Smooth muscle cell (in vitro differentiated cells): ENCODE measurements at regions not wholly inside any gene's neighbourhood (a gene's known extent, or its start where the extent isn't known, plus 50 kb on each side); places are given as distances from the start of the nearest gene placed in this dataset.

Experiments used
- DNase-seq: peaks from one replicate; lab custom pipeline; 2025; ENCODE audit not compliant: unreplicated experiment; lab: John Stamatoyannopoulos, UW
- H2AFZ ChIP-seq: fragments of 200-600 bp; sonication (generic); 2 replicates; pipeline ENCODE4 v1.6.0; 2016; ENCODE audit warnings: antibody characterized with exemption, low read depth, mild to moderate bottlenecking
- H3F3A ChIP-seq: fragments of 200-600 bp; sonication (generic); 2 replicates; pipeline ENCODE4 v1.6.0; 2017; ENCODE audit warnings: antibody characterized with exemption, low read depth
- H3K27ac ChIP-seq: fragments of 200-600 bp; sonication (generic); 2 replicates; pipeline ENCODE4 v1.5.1; 2016; ENCODE audit warnings: low read depth, mild to moderate bottlenecking
- H3K27me3 ChIP-seq: fragments of 200-600 bp; sonication (generic); 2 replicates; pipeline ENCODE4 v1.6.1; 2016; ENCODE audit warnings: low read depth, mild to moderate bottlenecking
- H3K36me3 ChIP-seq: fragments of 200-600 bp; sonication (generic); 2 replicates; pipeline ENCODE4 v1.5.1; 2016; ENCODE audit warnings: low read depth
- H3K4me1 ChIP-seq: fragments of 200-600 bp; sonication (generic); 2 replicates; pipeline ENCODE4 v1.5.1; 2016; ENCODE audit warnings: low read depth
- H3K4me2 ChIP-seq: fragments of 200-600 bp; sonication (generic); 2 replicates; pipeline ENCODE4 v1.6.0; 2016; ENCODE audit warnings: mild to moderate bottlenecking
- H3K4me3 ChIP-seq: fragments of 200-600 bp; sonication (generic); 2 replicates; pipeline ENCODE4 v1.5.1; 2016; ENCODE audit warnings: mild to moderate bottlenecking
- H3K79me2 ChIP-seq: fragments of 200-600 bp; sonication (generic); 2 replicates; pipeline ENCODE4 v1.6.0; 2016; ENCODE audit warnings: low read depth, mild to moderate bottlenecking
- H3K9ac ChIP-seq: fragments of 200-600 bp; sonication (generic); 2 replicates; pipeline ENCODE4 v1.6.0; 2016; ENCODE audit warnings: low read depth
- H3K9me3 ChIP-seq: fragments of 200-600 bp; sonication (generic); replicated peaks from 2 replicates; pipeline ENCODE4 v1.5.1; 2016; ENCODE audit warnings: low read depth
- H4K20me1 ChIP-seq: fragments of 200-600 bp; sonication (generic); 2 replicates; pipeline ENCODE4 v1.6.0; 2016; ENCODE audit warnings: low read depth
- WGBS: methylation state at CpG from one replicate; pipeline ENCODE4 v1.1.7; 2016; ENCODE audit warnings: low lambda C conversion rate; 5-methylcytosine and 5-hydroxymethylcytosine counted together
- TF ChIP-seq, protein P1 (sequence below): fragments of 200-600 bp; sonication (generic); IDR thresholded peaks from 2 replicates; pipeline ENCODE4 v1.5.1; 2017; ENCODE audit warnings: borderline replicate concordance, mild to moderate bottlenecking, antibody characterized with exemption; ENCODE audit not compliant: insufficient read depth, poor library complexity, severe bottlenecking

DNA sequence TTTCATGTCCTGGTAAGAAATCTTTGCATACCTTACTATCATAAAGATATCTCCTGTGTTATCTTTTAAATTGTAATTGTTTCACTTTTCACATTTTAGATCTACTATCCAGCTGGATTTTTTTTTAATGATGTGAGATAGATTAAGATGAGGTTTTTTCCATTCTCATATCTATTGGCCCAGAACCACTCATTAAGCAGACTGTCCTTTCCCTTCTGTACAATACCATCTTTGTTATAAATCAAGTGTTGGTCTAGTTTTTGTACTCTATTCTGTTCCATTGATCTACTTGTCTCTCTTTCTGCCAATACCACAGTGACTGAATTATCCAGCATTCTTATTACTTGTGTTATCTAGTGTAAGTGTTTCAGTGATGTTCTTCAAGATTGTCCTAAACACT is 131.6 kb upstream of the TRIM2 start:
- no peak for DNase-seq
- H2AFZ ChIP-seq, result no peak overlapping the region
- no peaks in the 10 kb centered on the region for H3K36me3 ChIP-seq
- no peaks in the 10 kb centered on the region for H4K20me1 ChIP-seq
- H3K79me2 ChIP-seq, result no peaks in the 10 kb centered on the region
- H3F3A ChIP-seq, result no peaks in the 10 kb centered on the region
- H3K4me3 ChIP-seq, result no peak overlapping the region
- H3K9me3 ChIP-seq, result no peaks in the 10 kb centered on the region
- TF ChIP-seq, protein P1, sequence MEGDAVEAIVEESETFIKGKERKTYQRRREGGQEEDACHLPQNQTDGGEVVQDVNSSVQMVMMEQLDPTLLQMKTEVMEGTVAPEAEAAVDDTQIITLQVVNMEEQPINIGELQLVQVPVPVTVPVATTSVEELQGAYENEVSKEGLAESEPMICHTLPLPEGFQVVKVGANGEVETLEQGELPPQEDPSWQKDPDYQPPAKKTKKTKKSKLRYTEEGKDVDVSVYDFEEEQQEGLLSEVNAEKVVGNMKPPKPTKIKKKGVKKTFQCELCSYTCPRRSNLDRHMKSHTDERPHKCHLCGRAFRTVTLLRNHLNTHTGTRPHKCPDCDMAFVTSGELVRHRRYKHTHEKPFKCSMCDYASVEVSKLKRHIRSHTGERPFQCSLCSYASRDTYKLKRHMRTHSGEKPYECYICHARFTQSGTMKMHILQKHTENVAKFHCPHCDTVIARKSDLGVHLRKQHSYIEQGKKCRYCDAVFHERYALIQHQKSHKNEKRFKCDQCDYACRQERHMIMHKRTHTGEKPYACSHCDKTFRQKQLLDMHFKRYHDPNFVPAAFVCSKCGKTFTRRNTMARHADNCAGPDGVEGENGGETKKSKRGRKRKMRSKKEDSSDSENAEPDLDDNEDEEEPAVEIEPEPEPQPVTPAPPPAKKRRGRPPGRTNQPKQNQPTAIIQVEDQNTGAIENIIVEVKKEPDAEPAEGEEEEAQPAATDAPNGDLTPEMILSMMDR, result no peak
- H3K9ac ChIP-seq, result no peak overlapping the region
- H3K4me2 ChIP-seq, result no peak overlapping the region
- H3K27ac ChIP-seq, result no peak overlapping the region
- no peaks in the 10 kb centered on the region for H3K27me3 ChIP-seq
- H3K4me1 ChIP-seq, result peaks cover 20% of the 10 kb centered on the region

DNA sequence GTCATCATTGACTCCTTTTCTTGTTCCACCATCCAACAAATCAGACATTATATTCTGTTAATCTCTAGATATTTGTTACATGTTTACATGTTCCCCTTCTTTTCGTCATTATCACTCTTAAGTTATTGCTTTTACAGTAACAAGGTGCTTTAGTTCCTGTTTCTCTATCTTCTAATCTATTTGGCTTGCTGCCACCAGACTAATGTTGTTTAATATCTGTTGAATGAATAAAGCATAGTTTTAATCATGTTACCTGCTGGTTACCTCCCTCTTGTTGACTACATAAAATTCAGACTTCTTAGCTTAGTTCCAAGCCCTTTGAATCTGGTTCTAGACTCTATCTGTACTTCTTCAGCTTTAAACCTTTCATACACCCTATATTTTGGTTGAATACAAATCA is 129.8 kb upstream of the TRIM2 start:
- H3K27ac ChIP-seq, result no peak overlapping the region
- H3K9me3 ChIP-seq, result no peaks in the 10 kb centered on the region
- H4K20me1 ChIP-seq, result no peaks in the 10 kb centered on the region
- no peak overlapping the region for H3K4me2 ChIP-seq
- H3K79me2 ChIP-seq, result no peaks in the 10 kb centered on the region
- peaks cover 20% of the 10 kb centered on the region for H3K4me1 ChIP-seq
- WGBS, result 91% methylated on average over 1 of the region's 1 CpG
- DNase-seq, result no peak
- no peaks in the 10 kb centered on the region for H3F3A ChIP-seq
- no peak overlapping the region for H3K4me3 ChIP-seq
- no peaks in the 10 kb centered on the region for H3K27me3 ChIP-seq
- H3K9ac ChIP-seq, result no peak overlapping the region
- peak overlapping the region; percentile 6 for H2AFZ ChIP-seq
- no peaks in the 10 kb centered on the region for H3K36me3 ChIP-seq
- TF ChIP-seq, protein P1, result no peak

DNA sequence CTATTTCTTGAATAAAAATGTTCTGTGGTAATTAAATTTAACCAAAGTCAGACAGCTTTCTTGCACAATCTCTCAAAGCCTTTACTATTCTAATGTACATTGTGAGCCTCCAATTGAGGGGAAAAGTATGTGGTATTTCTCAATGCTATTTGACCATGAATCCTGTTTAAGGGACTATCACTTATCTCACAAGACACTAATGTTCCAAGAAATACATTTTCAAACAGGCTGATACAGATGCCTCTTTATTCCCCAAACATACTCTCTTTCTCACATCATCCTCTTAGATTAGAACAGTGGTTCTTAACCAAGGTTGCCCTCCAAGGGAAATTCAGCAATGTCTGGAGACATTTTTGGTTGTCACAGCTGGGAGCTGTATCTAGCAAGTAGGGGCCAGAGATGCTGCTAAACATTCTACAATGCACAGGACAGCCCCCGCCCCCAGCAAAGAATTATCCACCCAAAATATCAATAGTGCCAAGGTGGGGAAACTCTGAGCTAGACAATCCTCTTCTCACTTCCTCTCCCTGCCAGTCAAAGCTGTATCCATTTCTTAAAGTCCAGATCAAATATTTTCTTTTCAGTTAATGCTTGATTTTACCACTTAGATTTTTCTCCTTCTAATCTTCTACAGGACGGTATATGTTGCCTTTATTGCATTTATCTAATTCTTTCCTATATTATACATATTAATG is 129.2 kb upstream of the TRIM2 start:
- H3K4me2 ChIP-seq, result no peak overlapping the region
- H3K9ac ChIP-seq, result no peak overlapping the region
- no peaks in the 10 kb centered on the region for H3K27me3 ChIP-seq
- no peak overlapping the region for H3K4me3 ChIP-seq
- no peaks in the 10 kb centered on the region for H4K20me1 ChIP-seq
- H3K9me3 ChIP-seq, result no peaks in the 10 kb centered on the region
- H3K79me2 ChIP-seq, result no peaks in the 10 kb centered on the region
- no peak for DNase-seq
- no peaks in the 10 kb centered on the region for H3F3A ChIP-seq
- no peaks in the 10 kb centered on the region for H3K36me3 ChIP-seq
- TF ChIP-seq, protein P1, result no peak
- H3K27ac ChIP-seq, result no peak overlapping the region
- H2AFZ ChIP-seq, result peak overlapping the region; percentile 6
- 90% methylated on average over 2 of the region's 2 CpGs for WGBS
- H3K4me1 ChIP-seq, result peaks cover 20% of the 10 kb centered on the region

DNA sequence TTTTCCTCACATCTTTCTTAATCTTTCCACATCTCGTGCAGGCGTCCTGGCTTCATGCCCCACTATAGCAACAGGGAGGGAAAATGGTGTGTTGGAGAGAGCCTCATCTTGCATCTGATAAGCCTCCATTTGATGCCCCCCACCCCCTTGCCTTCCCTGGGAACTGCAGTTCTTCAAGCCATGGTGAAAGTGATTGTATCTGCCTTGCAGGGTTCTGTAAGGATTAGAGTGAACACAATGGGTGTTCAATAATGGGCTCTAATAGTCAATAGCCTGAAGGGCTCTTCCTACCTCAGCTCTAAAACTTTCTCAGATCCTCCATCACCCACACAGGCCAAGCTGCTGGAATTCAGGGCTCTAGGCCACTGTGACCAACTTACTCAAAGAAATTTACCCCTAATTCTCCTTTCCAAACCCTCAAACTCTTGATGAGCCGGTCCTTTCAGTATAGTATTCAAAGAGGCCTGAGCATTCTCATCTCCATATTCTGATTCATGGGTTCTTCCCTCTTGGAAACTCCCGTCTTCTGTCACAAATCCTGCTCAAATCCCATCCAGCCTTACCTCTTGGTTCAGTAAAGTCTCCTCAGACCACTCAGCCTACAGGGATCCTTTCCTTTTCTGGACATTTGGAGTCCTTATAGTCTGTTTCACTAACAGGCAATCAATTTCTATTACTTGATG is 128.3 kb upstream of the TRIM2 start:
- DNase-seq, result no peak
- TF ChIP-seq, protein P1, result no peak

More for the DNA sequence above, 128.3 kb upstream of the TRIM2 start:
- H3K9ac ChIP-seq, result no peak overlapping the region
- H3K4me3 ChIP-seq, result no peak overlapping the region
- H2AFZ ChIP-seq, result no peak overlapping the region
- H3K27ac ChIP-seq, result no peak overlapping the region
- H3K79me2 ChIP-seq, result no peaks in the 10 kb centered on the region
- H3F3A ChIP-seq, result no peaks in the 10 kb centered on the region
- WGBS, result 48% methylated on average over 4 of the region's 4 CpGs
- H3K27me3 ChIP-seq, result no peaks in the 10 kb centered on the region
- H4K20me1 ChIP-seq, result no peaks in the 10 kb centered on the region
- H3K9me3 ChIP-seq, result no peaks in the 10 kb centered on the region
- no peaks in the 10 kb centered on the region for H3K36me3 ChIP-seq
- no peak overlapping the region for H3K4me2 ChIP-seq
- peaks cover 20% of the 10 kb centered on the region for H3K4me1 ChIP-seq
